ENCODE measurements at regions not wholly inside any gene's neighbourhood (a gene's known extent, or its start where the extent isn't known, plus 50 kb on each side); places are given as distances from the start of the nearest gene placed in this dataset.

- Mint-ChIP-seq H3K27ac (peak overlapping the region; percentile 14), H3K36me3 (ENCODE audit: low read depth) (no peaks in the 10 kb centered on the region), H3K4me1 (peaks cover 59% of the 10 kb centered on the region), H3K4me3 (no peak overlapping the region), H3K27me3 (no peaks in the 10 kb centered on the region), H3K9me3 (peaks cover 7% of the 10 kb centered on the region)
- POLR2A ChIA-PET, result no interaction called here
- CTCF ChIA-PET, result no interaction called here
- ATAC-seq (ENCODE audit: low read depth) (no peak), DNase-seq (no peak)
- intact Hi-C loops (cut with micrococcal nuclease), result loop anchor here (5.0 kb wide), 1 partner anchor 235 kb away; no protein-coding TSS in a partner anchor
- no peak for TF ChIP-seq CTCF (IDR thresholded peaks at IDR 0.05)
These were observed 95.2 kb downstream of the SNX18 start for GRCh38 chr5:54612711-54613110.

GRCh38 chr5:54611290-54611951, 93.9 kb downstream of the SNX18 start:
- no peak for ATAC-seq (ENCODE audit: low read depth)
- DNase-seq, result no peak
- CTCF ChIA-PET, result interaction anchor here (1.4 to 1.5 kb wide), 2 partner anchors 93 to 233 kb away, joined by 3 to 9 read pairs; partner anchors contain the start of gene SNX18
- Mint-ChIP-seq H3K9me3 (peaks cover 4% of the 10 kb centered on the region), H3K4me3 (no peak overlapping the region), H3K4me1 (peaks cover 56% of the 10 kb centered on the region), H3K27ac (peak overlapping the region; percentile 71), H3K36me3 (ENCODE audit: low read depth) (no peaks in the 10 kb centered on the region), H3K27me3 (no peaks in the 10 kb centered on the region)
- intact Hi-C loops (cut with micrococcal nuclease), result loop anchor here (2.0 to 5.0 kb wide), 2 partner anchors 161 to 236 kb away; no protein-coding TSS in a partner anchor
- POLR2A ChIA-PET, result interaction anchor here (0.6 to 1.6 kb wide), 8 partner anchors 10 to 301 kb away, joined by 3 to 18 read pairs (median 4); partner anchors contain the start of gene ARL15
- no peak for TF ChIP-seq CTCF (IDR thresholded peaks at IDR 0.05)

GRCh38 chr5:54610197-54610944, 92.8 kb downstream of the SNX18 start:
- CTCF ChIA-PET, result interaction anchor here (1.5 kb wide), 1 partner anchor 234 kb away, joined by 9 read pairs; no protein-coding TSS in a partner anchor
- DNase-seq, result no peak
- Mint-ChIP-seq H3K4me1 (peaks cover 50% of the 10 kb centered on the region), H3K27me3 (no peaks in the 10 kb centered on the region), H3K4me3 (peak overlapping the region; percentile 55), H3K9me3 (peaks cover 4% of the 10 kb centered on the region), H3K27ac (peak overlapping the region; percentile 71), H3K36me3 (ENCODE audit: low read depth) (no peaks in the 10 kb centered on the region)
- intact Hi-C loops (cut with micrococcal nuclease), result loop anchor here (1.0 to 5.0 kb wide), 8 partner anchors 36 to 300 kb away; partner anchors contain the start of genes ARL15 and SNX18
- peak; percentile 94 for ATAC-seq (ENCODE audit: low read depth)
- POLR2A ChIA-PET, result interaction anchor here (0.8 to 1.6 kb wide), 7 partner anchors 31 to 300 kb away, joined by 3 to 18 read pairs (median 4); partner anchors contain the start of gene ARL15
- TF ChIP-seq CTCF (IDR thresholded peaks at IDR 0.05), result no peak

- intact Hi-C loops (cut with micrococcal nuclease), result no loop called here
- H3K4me1 Mint-ChIP-seq, result peaks cover 42% of the 10 kb centered on the region
- DNase-seq (no peak), ATAC-seq (ENCODE audit: low read depth) (no peak)
- peaks cover 4% of the 10 kb centered on the region for H3K9me3 Mint-ChIP-seq
- TF ChIP-seq CTCF (IDR thresholded peaks at IDR 0.05), result no peak
- ChIA-PET CTCF (interaction anchor here (1.2 kb wide), 1 partner anchor 91 kb away, joined by 3 read pairs; the partner anchor contains the start of gene SNX18), POLR2A (interaction anchor here (0.6 kb wide), 2 partner anchors 23 to 60 kb away, joined by 3 to 5 read pairs; no protein-coding TSS in a partner anchor)
- no peak overlapping the region for H3K27ac Mint-ChIP-seq
- no peak overlapping the region for H3K4me3 Mint-ChIP-seq
- H3K27me3 Mint-ChIP-seq, result no peaks in the 10 kb centered on the region
- H3K36me3 Mint-ChIP-seq (ENCODE audit: low read depth), result no peaks in the 10 kb centered on the region
These were observed 91.0 kb downstream of the SNX18 start for GRCh38 chr5:54608423-54609085.

All from activated B cell treated with CpG ODN at 0.5 μM for 24 hours (primary cell).